CD4-positive, CD25-positive, alpha-beta regulatory T cell (primary cell): ENCODE measurements at regions not wholly inside any gene's neighbourhood (a gene's known extent, or its start where the extent isn't known, plus 50 kb on each side); places are given as distances from the start of the nearest gene placed in this dataset.

Source experiments
- ATAC-seq, 2 donors: fragments of 150-1000 bp; cut with Tn5 transposase; one replicate each; pipeline ENCODE4 v1.10.0; 2021; ENCODE audit warnings: low read depth in 2 of 2, moderate number of reproducible peaks in 2 of 2, moderate library complexity in 1 of 2
- DNase-seq, 3 donors: peaks; one replicate each; pipeline versions ENCODE4 v3.0.0 to v3.0.0-alpha.2; 2012 to 2022; ENCODE audit warnings: mixed read lengths in 1 of 3
- H3K27ac ChIP-seq: one replicate; pipeline ENCODE4 v1.7.0; 2013; ENCODE audit warnings: mild to moderate bottlenecking, low read length; ENCODE audit not compliant: insufficient read depth, poor library complexity, severe bottlenecking
- H3K27me3 ChIP-seq: one replicate; pipeline ENCODE4 v1.7.0; 2013; ENCODE audit warnings: low read length; ENCODE audit not compliant: control insufficient read depth, insufficient read depth
- H3K36me3 ChIP-seq: one replicate; pipeline ENCODE4 v1.7.0; 2013; ENCODE audit warnings: mild to moderate bottlenecking, low read length, moderate library complexity; ENCODE audit not compliant: control insufficient read depth, insufficient read depth
- H3K4me1 ChIP-seq: 2 replicates; pipeline ENCODE4 v1.7.0; 2013; ENCODE audit warnings: mild to moderate bottlenecking, low read length; ENCODE audit not compliant: insufficient read depth, control insufficient read depth, poor library complexity, severe bottlenecking
- H3K4me3 ChIP-seq: one replicate; pipeline ENCODE4 v1.7.0; 2013; ENCODE audit warnings: low read depth, mild to moderate bottlenecking, low read length, moderate library complexity
- H3K9me3 ChIP-seq, 2 experiments: 1 replicate in 1 of 2; 2 replicates in 1 of 2; pipeline ENCODE4 v1.7.0; 2013; ENCODE audit warnings: low read length in 2 of 2, mild to moderate bottlenecking in 1 of 2, moderate library complexity in 1 of 2; ENCODE audit not compliant: control insufficient read depth in 2 of 2
- H3K27ac Mint-ChIP-seq, 3 donors: one replicate each; pipeline ENCODE4 v1.8.0; 2020 to 2022; ENCODE audit warnings: mild to moderate bottlenecking in 3 of 3, mixed read lengths in 3 of 3, moderate library complexity in 2 of 3
- H3K27me3 Mint-ChIP-seq: one replicate; pipeline ENCODE4 v1.8.0; 2022; ENCODE audit warnings: mild to moderate bottlenecking, mixed read lengths
- H3K36me3 Mint-ChIP-seq: one replicate; pipeline ENCODE4 v1.8.0; 2020; ENCODE audit warnings: mixed read lengths
- H3K4me1 Mint-ChIP-seq, 4 donors: one replicate each; pipeline ENCODE4 v1.8.0; 2020 to 2022; ENCODE audit warnings: mixed read lengths in 4 of 4, mild to moderate bottlenecking in 1 of 4
- H3K4me3 Mint-ChIP-seq, 4 donors: one replicate each; pipeline ENCODE4 v1.8.0; 2020 to 2022; ENCODE audit warnings: mild to moderate bottlenecking in 4 of 4, mixed read lengths in 4 of 4, moderate library complexity in 3 of 4
- H3K9me3 Mint-ChIP-seq, 7 donors: one replicate each; pipeline ENCODE4 v1.8.0; 2020 to 2022; ENCODE audit warnings: mixed read lengths in 7 of 7, mild to moderate bottlenecking in 3 of 7, moderate library complexity in 2 of 7

- Mint-ChIP-seq H3K27ac (no peak overlapping the region), H3K4me3 (peak overlapping the region in 1 of 4 donors; percentile 56), H3K4me1 (peaks cover 6 to 36% (median 20%) of the 10 kb centered on the region in 4 donors), H3K27me3 (no peaks in the 10 kb centered on the region), H3K36me3 (no peaks in the 10 kb centered on the region), H3K9me3 (peaks cover 0 to 4% (median 0%) of the 10 kb centered on the region in 7 donors)
- Histone ChIP-seq H3K36me3 (no peaks in the 10 kb centered on the region), H3K4me3 (no peak overlapping the region), H3K9me3 (no peaks in the 10 kb centered on the region), H3K27me3 (no peaks in the 10 kb centered on the region), H3K27ac (no peak overlapping the region), H3K4me1 (peaks cover 8% of the 10 kb centered on the region)
- ATAC-seq (no peak), DNase-seq (peak in 2 of 3 donors; percentile 2 to 49)
These were observed 1077.2 kb downstream of the VRK1 start for GRCh38 chr14:97874394-97874793.

- H3K4me3 Mint-ChIP-seq = no peak overlapping the region
- H3K4me1 Mint-ChIP-seq = peaks cover 6 to 44% (median 22%) of the 10 kb centered on the region in 4 donors
- Histone ChIP-seq H3K4me1 (peaks cover 8% of the 10 kb centered on the region), H3K9me3 (no peaks in the 10 kb centered on the region), H3K4me3 (no peak overlapping the region), H3K27ac (no peak overlapping the region), H3K27me3 (no peaks in the 10 kb centered on the region), H3K36me3 (no peaks in the 10 kb centered on the region)
- ATAC-seq (no peak), DNase-seq (no peak)
- no peaks in the 10 kb centered on the region for H3K36me3 Mint-ChIP-seq
- peak overlapping the region in 2 of 3 donors; percentile 24 to 56 for H3K27ac Mint-ChIP-seq
- no peaks in the 10 kb centered on the region for H3K27me3 Mint-ChIP-seq
- H3K9me3 Mint-ChIP-seq = peaks cover 0 to 3% (median 0%) of the 10 kb centered on the region in 7 donors
These were observed 1081.0 kb downstream of the VRK1 start for GRCh38 chr14:97878206-97878605.

- Histone ChIP-seq H3K9me3 (no peaks in the 10 kb centered on the region), H3K27ac (no peak overlapping the region), H3K4me1 (peaks cover 8% of the 10 kb centered on the region), H3K4me3 (no peak overlapping the region), H3K27me3 (no peaks in the 10 kb centered on the region), H3K36me3 (no peaks in the 10 kb centered on the region)
- H3K9me3 Mint-ChIP-seq = peaks cover 0 to 3% (median 0%) of the 10 kb centered on the region in 7 donors
- peaks cover 6 to 44% (median 22%) of the 10 kb centered on the region in 4 donors for H3K4me1 Mint-ChIP-seq
- peak overlapping the region; percentile 24 to 64 (median 59) for H3K27ac Mint-ChIP-seq
- no peaks in the 10 kb centered on the region for H3K27me3 Mint-ChIP-seq
- ATAC-seq (peak; percentile 44 to 52), DNase-seq (peak in 2 of 3 donors; percentile 23 to 46)
- H3K4me3 Mint-ChIP-seq = peak overlapping the region in 1 of 4 donors; percentile 29
- H3K36me3 Mint-ChIP-seq = peaks cover 2% of the 10 kb centered on the region
These were observed 1081.5 kb downstream of the VRK1 start for GRCh38 chr14:97878727-97879126.

- Mint-ChIP-seq H3K4me1 (peaks cover 0 to 3% (median 0%) of the 10 kb centered on the region in 4 donors), H3K9me3 (peaks cover 0 to 7% (median 0%) of the 10 kb centered on the region in 7 donors), H3K36me3 (peaks cover 2% of the 10 kb centered on the region), H3K4me3 (peak overlapping the region in 1 of 4 donors; percentile 12), H3K27ac (no peak overlapping the region), H3K27me3 (peaks cover 8% of the 10 kb centered on the region)
- Histone ChIP-seq H3K27me3 (no peaks in the 10 kb centered on the region), H3K4me1 (no peaks in the 10 kb centered on the region), H3K9me3 (no peaks in the 10 kb centered on the region), H3K36me3 (no peaks in the 10 kb centered on the region), H3K27ac (no peak overlapping the region), H3K4me3 (no peak overlapping the region)
- DNase-seq (no peak), ATAC-seq (no peak)
These were observed 1090.5 kb downstream of the VRK1 start for GRCh38 chr14:97887690-97888089.

GRCh38 chr14:97888331-97888730 lies 1091.1 kb downstream of the VRK1 start:
- no peak overlapping the region for H3K4me3 ChIP-seq
- no peaks in the 10 kb centered on the region for H3K36me3 ChIP-seq
- H3K4me1 Mint-ChIP-seq = peaks cover 0 to 3% (median 0%) of the 10 kb centered on the region in 4 donors
- no peaks in the 10 kb centered on the region for H3K27me3 ChIP-seq
- H3K4me3 Mint-ChIP-seq = no peak overlapping the region
- H3K27ac Mint-ChIP-seq = no peak overlapping the region
- H3K27ac ChIP-seq = no peak overlapping the region
- H3K9me3 Mint-ChIP-seq = peaks cover 0 to 7% (median 0%) of the 10 kb centered on the region in 7 donors
- DNase-seq = no peak
- no peaks in the 10 kb centered on the region for H3K4me1 ChIP-seq
- no peak for ATAC-seq
- peaks cover 8% of the 10 kb centered on the region for H3K27me3 Mint-ChIP-seq
- H3K36me3 Mint-ChIP-seq = peaks cover 2% of the 10 kb centered on the region
- H3K9me3 ChIP-seq = no peaks in the 10 kb centered on the region

GRCh38 chr14:97891515-97891914 lies 1094.3 kb downstream of the VRK1 start:
- H3K27me3 ChIP-seq = no peaks in the 10 kb centered on the region
- Mint-ChIP-seq H3K4me1 (no peaks in the 10 kb centered on the region), H3K27me3 (peaks cover 4% of the 10 kb centered on the region), H3K9me3 (peaks cover 0 to 10% (median 0%) of the 10 kb centered on the region in 7 donors), H3K36me3 (no peaks in the 10 kb centered on the region), H3K27ac (peak overlapping the region in 1 of 3 donors; percentile 42), H3K4me3 (no peak overlapping the region)
- no peak overlapping the region for H3K27ac ChIP-seq
- H3K9me3 ChIP-seq = no peaks in the 10 kb centered on the region
- ATAC-seq (no peak), DNase-seq (no peak)
- H3K4me1 ChIP-seq = no peaks in the 10 kb centered on the region
- H3K4me3 ChIP-seq = no peak overlapping the region
- no peaks in the 10 kb centered on the region for H3K36me3 ChIP-seq

- DNase-seq (no peak), ATAC-seq (no peak)
- Mint-ChIP-seq H3K36me3 (no peaks in the 10 kb centered on the region), H3K4me3 (no peak overlapping the region), H3K27ac (no peak overlapping the region), H3K27me3 (peaks cover 11% of the 10 kb centered on the region), H3K4me1 (no peaks in the 10 kb centered on the region), H3K9me3 (peaks cover 0 to 4% (median 0%) of the 10 kb centered on the region in 7 donors)
- Histone ChIP-seq H3K27me3 (no peaks in the 10 kb centered on the region), H3K36me3 (no peaks in the 10 kb centered on the region), H3K4me1 (no peaks in the 10 kb centered on the region), H3K4me3 (no peak overlapping the region), H3K9me3 (no peaks in the 10 kb centered on the region), H3K27ac (no peak overlapping the region)
These were observed 1097.4 kb downstream of the VRK1 start for GRCh38 chr14:97894552-97894951.

GRCh38 chr14:97900196-97900854 lies 1103.1 kb downstream of the VRK1 start:
- Mint-ChIP-seq H3K27ac (no peak overlapping the region), H3K27me3 (peaks cover 12% of the 10 kb centered on the region), H3K4me1 (no peaks in the 10 kb centered on the region), H3K4me3 (no peak overlapping the region), H3K9me3 (peaks cover 0 to 3% (median 0%) of the 10 kb centered on the region in 7 donors), H3K36me3 (no peaks in the 10 kb centered on the region)
- no peak overlapping the region for H3K4me3 ChIP-seq
- no peaks in the 10 kb centered on the region for H3K4me1 ChIP-seq
- ATAC-seq (no peak), DNase-seq (no peak)
- no peaks in the 10 kb centered on the region for H3K36me3 ChIP-seq
- no peaks in the 10 kb centered on the region for H3K27me3 ChIP-seq
- H3K27ac ChIP-seq = no peak overlapping the region
- H3K9me3 ChIP-seq = no peaks in the 10 kb centered on the region
